ENCODE measurements at regions not wholly inside any gene's neighbourhood (a gene's known extent, or its start where the extent isn't known, plus 50 kb on each side); places are given as distances from the start of the nearest gene placed in this dataset.
"Not testable (repeated sequence)": the region's sequence is repeated elsewhere in the genome, so short reads cannot be mapped to it uniquely, and the experiment has no call there.

GRCh38 chr14:101634202-101634849, 73.0 kb downstream of the DIO3 start:
- DNase-seq (ENCODE audit: extremely low read depth in 1 of 2, low read depth in 1 of 2), result no peak

- no peak for DNase-seq (ENCODE audit: extremely low read depth in 1 of 2, low read depth in 1 of 2)
These were observed 73.8 kb downstream of the DIO3 start for GRCh38 chr14:101634850-101635748.

DNA sequence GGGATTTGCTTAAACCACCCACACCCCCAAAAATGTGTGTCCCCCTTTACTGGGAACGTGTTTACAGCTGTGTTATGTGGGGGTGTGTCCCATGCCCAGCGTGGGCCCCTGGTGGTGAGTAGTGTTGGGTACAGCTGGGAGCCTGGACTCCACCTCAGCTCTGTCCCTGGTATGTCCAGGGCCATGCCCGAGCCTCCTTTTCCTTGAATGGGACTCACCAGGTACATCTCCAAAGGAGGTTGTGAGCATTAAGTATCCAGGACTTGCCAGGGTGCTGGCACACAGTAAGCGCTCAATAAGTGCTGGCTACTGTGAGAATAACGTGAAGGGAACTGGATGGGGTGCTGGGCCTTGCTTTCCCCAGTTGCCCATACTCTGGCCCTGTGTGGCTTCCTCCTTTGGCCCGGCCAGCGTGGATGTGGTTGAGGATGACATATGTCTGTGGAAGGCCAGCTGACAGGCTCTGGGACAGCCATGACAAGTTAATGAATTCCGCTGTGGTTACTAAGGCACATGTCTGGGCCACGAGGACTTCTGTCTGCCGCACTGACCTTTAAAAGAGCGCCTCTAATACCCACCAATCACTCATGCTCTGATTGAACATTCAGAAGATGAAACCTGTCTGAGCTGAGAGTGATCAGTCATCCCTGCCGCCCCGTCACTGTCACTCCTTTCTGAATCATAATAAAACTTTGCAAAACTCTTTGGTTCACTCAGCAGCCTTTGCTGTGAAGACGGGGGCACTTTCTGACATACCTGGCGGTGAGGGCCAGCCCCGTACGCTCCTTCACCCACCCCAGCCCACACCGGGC, 74.7 kb downstream of the DIO3 start:
- DNase-seq (ENCODE audit: extremely low read depth in 1 of 2, low read depth in 1 of 2), result peak; percentile 5 to 43

- no peak for DNase-seq (ENCODE audit: extremely low read depth in 1 of 2, low read depth in 1 of 2)
These were observed 78.0 kb downstream of the DIO3 start for GRCh38 chr14:101639241-101639833.

DNA sequence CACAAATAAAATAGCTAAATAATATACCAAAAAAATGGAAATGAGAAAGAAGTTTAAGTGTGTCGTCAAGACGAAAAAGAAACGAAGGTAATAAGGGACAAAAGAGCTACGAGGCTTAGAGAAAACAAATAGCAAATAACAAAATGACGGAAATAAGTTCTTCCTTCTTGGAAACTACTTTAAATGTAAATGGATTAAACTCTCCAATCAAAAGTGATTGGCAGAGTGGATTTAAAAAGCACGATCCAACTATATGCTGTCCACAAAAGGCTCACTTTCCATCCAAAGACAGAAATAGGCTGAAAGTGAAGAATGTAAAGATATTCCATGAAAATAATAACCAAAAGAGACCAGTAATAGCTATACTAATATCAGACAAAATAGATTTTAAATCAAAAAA, 82.4 kb downstream of the DIO3 start:
- no peak for DNase-seq (ENCODE audit: extremely low read depth in 1 of 2, low read depth in 1 of 2)

DNA sequence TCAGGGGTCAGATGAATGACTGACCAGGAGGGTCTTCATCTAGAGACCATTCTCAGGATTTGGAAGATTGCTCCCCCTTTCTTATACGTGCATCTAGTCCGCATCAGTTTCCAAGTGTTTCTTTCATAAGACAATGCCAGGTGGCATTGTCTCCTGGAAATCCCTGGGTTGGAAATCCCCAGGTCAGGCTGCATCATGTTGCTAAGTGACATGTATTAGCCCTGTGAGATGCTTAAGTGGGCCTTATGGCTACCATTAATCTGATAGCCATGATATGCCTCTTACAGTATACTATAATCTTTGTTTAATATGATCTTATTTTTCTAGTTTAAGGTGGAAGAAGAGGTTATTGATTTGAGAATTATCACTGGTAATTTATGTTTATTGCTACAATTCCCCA, 92.8 kb downstream of the DIO3 start:
- DNase-seq (ENCODE audit: extremely low read depth in 1 of 2, low read depth in 1 of 2), result no peak

DNA sequence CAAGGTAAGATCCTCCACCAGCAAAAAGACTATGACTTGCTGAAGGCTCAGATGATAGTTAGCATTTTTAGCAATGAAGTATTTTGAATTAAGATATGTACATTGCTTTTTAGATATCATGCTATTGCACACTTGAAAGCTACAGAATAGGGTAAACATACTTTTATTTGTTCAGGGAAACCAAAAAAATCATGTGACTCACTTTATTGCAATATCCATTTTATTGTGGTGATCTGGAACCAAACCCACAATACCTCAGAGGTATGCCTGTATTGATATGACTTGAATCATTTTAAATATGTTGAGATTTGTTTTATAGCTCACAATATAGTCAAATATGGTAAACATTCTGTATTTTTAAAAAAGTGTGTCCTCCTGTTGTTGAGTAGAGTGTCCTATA, 96.1 kb downstream of the DIO3 start:
- no peak for DNase-seq (ENCODE audit: extremely low read depth in 1 of 2, low read depth in 1 of 2)

GRCh38 chr14:101665478-101666078, 95.9 kb upstream of the PPP2R5C start:
- peak; percentile 11 to 13 for DNase-seq (ENCODE audit: extremely low read depth in 1 of 2, low read depth in 1 of 2)

DNA sequence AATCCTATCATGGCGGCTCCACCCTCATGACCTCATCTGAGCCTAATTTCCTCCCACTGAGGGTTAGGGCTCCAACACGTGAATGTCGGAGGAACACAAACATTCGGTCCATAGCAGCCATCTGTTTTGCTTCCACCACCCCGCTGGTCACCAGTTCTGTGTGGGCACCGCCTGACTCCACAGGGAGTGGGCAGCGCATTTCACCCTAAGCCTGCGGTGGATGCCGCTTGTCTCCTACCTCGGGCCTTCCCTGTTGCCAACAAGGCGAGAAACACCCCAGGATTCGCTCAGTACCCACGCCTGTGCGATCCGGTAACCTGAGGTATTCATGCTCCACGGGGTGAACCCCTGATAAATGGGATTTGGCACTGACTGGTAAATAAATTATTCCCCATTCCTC, 95.2 kb upstream of the PPP2R5C start:
- DNase-seq (ENCODE audit: extremely low read depth in 1 of 2, low read depth in 1 of 2), result no peak

- no peak for DNase-seq (ENCODE audit: extremely low read depth in 1 of 2, low read depth in 1 of 2)
These were observed 91.9 kb upstream of the PPP2R5C start for GRCh38 chr14:101669629-101670028.

DNA sequence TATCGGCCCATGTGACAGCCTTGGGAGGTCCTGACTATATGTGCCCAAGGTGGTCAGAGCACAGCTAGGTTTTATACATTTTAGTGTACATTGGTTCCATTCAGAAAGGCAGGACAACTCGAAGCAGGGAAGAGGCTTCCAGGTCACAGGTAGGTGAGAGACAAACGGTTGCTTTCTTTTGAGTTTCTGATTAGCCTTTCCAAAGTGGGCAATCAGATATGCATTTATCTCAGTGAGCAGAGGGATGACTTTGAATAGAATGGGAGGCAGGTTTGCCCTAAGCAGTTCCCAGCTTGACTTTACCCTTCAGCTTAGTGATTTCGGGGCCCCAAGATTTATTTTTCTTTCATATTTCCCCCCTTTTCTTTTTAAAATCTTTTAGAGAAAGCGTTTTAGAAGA, 87.6 kb upstream of the PPP2R5C start:
- no peak for DNase-seq (ENCODE audit: extremely low read depth in 1 of 2, low read depth in 1 of 2)

- not testable (repeated sequence) for DNase-seq (ENCODE audit: extremely low read depth in 1 of 2, low read depth in 1 of 2)
These were observed 85.7 kb upstream of the PPP2R5C start for GRCh38 chr14:101675835-101676234.

- DNase-seq (ENCODE audit: extremely low read depth in 1 of 2, low read depth in 1 of 2), result not testable (repeated sequence)
These were observed 83.6 kb upstream of the PPP2R5C start for GRCh38 chr14:101677912-101678327.

DNA sequence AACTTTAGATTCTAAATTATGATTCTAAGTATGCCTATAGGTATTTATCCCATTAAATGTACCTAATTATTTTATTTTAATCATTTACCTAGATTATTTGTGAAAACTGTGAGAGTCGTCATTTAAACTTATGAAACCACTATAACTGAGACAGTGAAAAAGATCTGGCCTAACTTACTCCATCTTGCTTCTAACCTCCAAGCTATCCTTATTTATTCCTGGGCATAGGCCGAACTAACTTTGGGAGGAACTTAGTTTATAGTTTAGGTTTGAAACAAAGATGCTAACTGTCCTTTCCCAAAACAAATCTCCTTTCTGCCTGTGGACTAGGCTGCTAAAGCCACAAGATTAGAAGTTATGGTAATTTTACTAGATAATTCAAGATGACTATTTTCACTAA, 79.7 kb upstream of the PPP2R5C start:
- no peak for DNase-seq (ENCODE audit: extremely low read depth in 1 of 2, low read depth in 1 of 2)

DNA sequence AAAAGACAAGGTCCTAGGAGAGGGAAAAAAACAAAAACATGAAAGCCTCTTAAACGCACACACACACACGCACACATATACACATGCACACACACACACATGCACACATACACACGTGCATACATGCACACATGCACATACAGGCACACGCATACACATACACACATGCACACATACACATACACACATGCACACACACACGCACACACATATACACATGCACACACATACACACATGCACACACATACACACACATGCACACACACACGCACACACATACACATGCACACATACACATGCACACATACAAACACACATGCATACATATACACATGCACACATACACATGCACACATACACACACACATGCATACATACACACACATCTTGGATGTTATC, 78.1 kb upstream of the PPP2R5C start:
- DNase-seq (ENCODE audit: extremely low read depth in 1 of 2, low read depth in 1 of 2), result no peak

DNA sequence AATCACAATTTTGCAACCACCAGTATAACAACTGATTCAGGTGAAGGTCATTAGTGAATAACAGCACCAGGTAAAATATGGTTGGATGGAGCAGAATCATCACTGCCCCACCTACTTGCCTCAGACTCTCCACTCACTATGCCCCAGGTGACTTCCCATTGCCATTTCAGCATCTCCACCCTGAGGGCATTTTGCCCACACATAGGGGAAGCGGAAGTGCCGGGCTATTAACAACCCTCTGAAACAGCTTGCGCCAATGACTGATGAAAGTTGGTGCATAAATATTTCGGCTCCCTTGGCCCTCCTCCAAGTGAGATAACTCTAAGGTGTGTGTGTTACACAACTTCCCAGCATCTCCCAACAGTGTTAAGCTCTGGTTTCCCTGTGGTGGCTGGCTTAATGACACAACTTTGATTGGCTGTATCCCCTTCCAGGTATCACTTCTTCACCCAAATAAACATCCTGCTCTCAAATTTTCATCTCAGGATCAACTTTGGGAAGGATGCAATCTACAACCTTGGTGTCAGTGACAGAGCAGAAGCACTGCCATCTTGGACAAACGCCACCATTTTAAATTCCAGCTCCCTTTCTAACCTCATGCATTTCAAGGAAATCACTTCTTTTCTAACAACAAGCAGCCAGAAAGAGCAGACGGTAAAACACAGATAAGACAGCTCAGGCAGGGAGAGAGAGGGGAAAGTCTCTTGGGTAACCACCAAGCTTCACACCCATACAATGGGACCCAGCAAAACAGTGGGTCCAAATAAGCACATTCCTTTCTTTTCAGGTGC, 73.6 kb upstream of the PPP2R5C start:
- DNase-seq (ENCODE audit: extremely low read depth in 1 of 2, low read depth in 1 of 2), result no peak

DNA sequence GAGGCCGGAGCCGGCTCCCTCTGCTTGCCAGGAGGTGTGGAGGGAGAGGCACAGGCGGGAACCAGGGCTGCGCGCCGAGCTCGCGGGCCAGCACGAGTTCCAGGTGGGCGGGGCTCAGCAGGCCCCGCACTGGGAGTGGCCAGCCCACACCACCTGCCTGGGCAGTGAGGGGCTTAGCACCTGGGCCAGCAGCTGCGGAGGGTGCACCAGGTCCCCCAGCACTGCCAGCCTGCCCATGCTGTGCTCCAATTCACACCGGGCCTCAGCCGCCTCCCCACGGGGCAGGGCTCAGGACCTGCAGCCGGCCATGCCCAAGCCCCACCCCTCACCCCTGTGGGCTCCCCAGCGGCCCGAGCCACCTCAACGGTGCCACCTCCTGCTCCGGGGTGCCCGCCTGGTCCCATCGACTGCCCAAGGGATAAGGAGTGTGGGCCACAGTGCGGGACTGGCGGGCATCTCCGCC, 72.4 kb upstream of the PPP2R5C start:
- DNase-seq (ENCODE audit: extremely low read depth in 1 of 2, low read depth in 1 of 2), result no peak

DNA sequence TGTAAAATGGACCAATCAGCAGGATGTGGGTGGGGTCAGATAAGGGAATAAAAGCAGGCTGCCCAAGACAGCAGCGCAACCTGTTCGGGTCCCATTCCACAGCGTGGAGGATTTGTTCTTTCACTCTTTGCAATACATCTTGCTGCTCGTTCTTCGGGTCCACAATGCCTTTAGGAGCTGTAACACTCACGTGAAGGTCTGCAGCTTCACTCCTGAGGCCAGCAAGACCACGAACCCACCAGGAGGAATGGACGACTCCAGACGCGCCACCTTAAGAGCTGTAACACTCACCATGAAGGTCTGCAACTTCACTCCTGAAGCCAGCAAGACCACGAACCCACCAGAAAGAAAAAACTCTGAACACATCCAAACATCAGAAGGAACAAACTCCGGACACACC, 71.5 kb upstream of the PPP2R5C start:
- not testable (repeated sequence) for DNase-seq (ENCODE audit: extremely low read depth in 1 of 2, low read depth in 1 of 2)

GRCh38 chr14:101695659-101696058, 65.8 kb upstream of the PPP2R5C start:
- no peak for DNase-seq (ENCODE audit: extremely low read depth in 1 of 2, low read depth in 1 of 2)

- DNase-seq (ENCODE audit: extremely low read depth in 1 of 2, low read depth in 1 of 2), result no peak
These were observed 57.4 kb upstream of the PPP2R5C start for GRCh38 chr14:101704140-101704539.
